Activated CD4-positive, alpha-beta T cell treated with anti-CD3 and anti-CD28 coated beads for 36 hours (primary cell): ENCODE measurements at regions not wholly inside any gene's neighbourhood (a gene's known extent, or its start where the extent isn't known, plus 50 kb on each side); places are given as distances from the start of the nearest gene placed in this dataset.
A peak's percentile ranks its signal among the peaks of the same experiment; 100 is the strongest.
"Not testable (repeated sequence)": the region's sequence is repeated elsewhere in the genome, so short reads cannot be mapped to it uniquely, and the experiment has no call there.

Experiments used
- ATAC-seq: fragments of 200-7000 bp; cut with Tn5 transposase; one replicate; pipeline ENCODE4 v1.10.0; 2021; ENCODE audit warnings: mild to moderate bottlenecking, moderate library complexity
- CTCF ChIA-PET: fragments of 350-600 bp; sonication (Branson Sonifier 250); formaldehyde crosslinking; loops from one replicate; lab custom pipeline; 2021; ENCODE audit warnings: antibody characterized with exemption; lab: Charles Lee
- POLR2A ChIA-PET: fragments of 350-600 bp; sonication (Branson Sonifier 250); formaldehyde crosslinking; loops from one replicate; lab custom pipeline; 2021; ENCODE audit warnings: antibody characterized with exemption, inconsistent platforms; lab: Charles Lee
- DNase-seq: peaks from one replicate; pipeline ENCODE4 v3.0.0-alpha.2; 2020
- H3K27ac Mint-ChIP-seq: one replicate; pipeline ENCODE4 v1.8.0; 2021; ENCODE audit warnings: mixed read lengths
- H3K27me3 Mint-ChIP-seq: one replicate; pipeline ENCODE4 v1.8.0; 2021; ENCODE audit warnings: mixed read lengths
- H3K36me3 Mint-ChIP-seq: one replicate; pipeline ENCODE4 v1.8.0; 2021; ENCODE audit warnings: low read depth, mixed read lengths
- H3K4me1 Mint-ChIP-seq: one replicate; pipeline ENCODE4 v1.8.0; 2021; ENCODE audit warnings: mixed read lengths
- H3K4me3 Mint-ChIP-seq: one replicate; pipeline ENCODE4 v1.8.0; 2021; ENCODE audit warnings: mild to moderate bottlenecking, moderate library complexity, mixed read lengths
- H3K9me3 Mint-ChIP-seq: one replicate; pipeline ENCODE4 v1.8.0; 2021; ENCODE audit warnings: low read depth, mixed read lengths
- intact Hi-C, 2 experiments: fragments of 100-400 bp; cut with DNase I in 1 of 2; cut with micrococcal nuclease in 1 of 2; formaldehyde crosslinking; loops; one replicate each; pipeline versions ENCODE4 v1.14.2 to v1.15.1; 2022 to 2024; cut with DNase I, micrococcal nuclease

DNA sequence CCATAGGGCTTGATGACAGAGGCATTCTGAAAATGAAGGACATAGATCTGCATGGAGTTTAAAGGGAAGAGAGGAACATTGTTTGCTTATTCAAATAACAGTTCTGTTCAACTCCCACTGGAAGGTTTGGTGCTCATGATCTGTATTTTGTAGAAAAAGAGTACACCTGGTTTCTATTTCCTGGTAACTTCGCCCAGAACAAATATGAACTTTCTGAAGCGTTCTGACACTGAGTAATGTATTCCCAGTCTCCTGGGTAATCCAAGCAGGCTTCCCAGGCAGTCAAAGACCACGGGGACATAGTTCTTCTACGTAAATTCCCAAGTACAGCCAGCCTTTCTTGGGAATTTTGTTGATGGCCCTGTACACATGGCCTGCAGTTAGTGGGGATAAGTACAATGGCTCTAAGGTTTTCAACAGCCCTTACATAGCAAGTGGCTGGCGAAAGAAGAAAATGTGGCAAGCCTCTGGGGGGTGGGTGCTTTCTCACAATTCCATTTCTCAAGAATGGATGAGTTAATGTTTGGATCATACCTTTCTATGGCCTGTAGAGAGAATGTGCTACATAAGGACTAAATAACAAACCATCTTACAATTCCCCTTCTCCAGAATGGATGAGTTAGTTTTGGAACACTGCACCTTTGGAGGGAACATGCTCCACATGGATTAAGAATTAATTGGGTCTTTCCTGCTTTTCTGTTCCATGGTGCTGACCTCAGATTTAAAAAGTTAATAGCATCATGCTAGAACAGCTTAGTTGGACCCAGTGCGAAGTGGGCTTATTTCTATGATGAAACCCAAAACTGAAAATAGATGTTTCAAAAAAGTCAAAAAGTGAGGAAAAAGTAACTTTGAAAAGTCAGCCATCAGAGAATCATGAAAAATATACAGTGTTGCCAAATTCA, 52.7 kb downstream of the COL6A6 start:
- DNase-seq (no peak), ATAC-seq (no peak)
- peaks cover 17% of the 10 kb centered on the region for H3K27me3 Mint-ChIP-seq
- POLR2A ChIA-PET = no interaction called here
- H3K4me1 Mint-ChIP-seq = no peaks in the 10 kb centered on the region
- CTCF ChIA-PET = no interaction called here
- no peaks in the 10 kb centered on the region for H3K9me3 Mint-ChIP-seq
- intact Hi-C loops = no loop called here
- H3K27ac Mint-ChIP-seq = no peak overlapping the region
- no peaks in the 10 kb centered on the region for H3K36me3 Mint-ChIP-seq
- no peak overlapping the region for H3K4me3 Mint-ChIP-seq

DNA sequence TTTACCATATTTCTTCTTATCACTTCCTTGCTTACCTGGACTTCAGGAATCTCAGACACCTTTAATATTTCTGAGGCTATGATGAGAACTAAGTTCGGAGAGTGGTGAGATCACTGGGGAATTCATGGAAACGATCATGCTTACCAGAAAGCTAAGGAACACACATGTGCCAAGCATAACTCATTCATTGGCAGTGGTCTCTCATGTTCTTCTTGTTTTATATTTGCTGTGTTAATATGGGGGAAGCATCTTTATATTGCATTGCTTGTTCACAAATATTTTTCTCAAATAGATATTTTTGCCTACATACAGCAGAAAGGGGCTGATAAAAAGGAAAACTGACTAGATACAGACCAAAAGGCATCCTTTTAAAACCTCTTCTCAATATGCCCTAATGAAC, 55.8 kb downstream of the COL6A6 start:
- no peaks in the 10 kb centered on the region for H3K36me3 Mint-ChIP-seq
- intact Hi-C loops = no loop called here
- POLR2A ChIA-PET = no interaction called here
- H3K4me3 Mint-ChIP-seq = no peak overlapping the region
- no peak for DNase-seq
- no peaks in the 10 kb centered on the region for H3K4me1 Mint-ChIP-seq
- no peaks in the 10 kb centered on the region for H3K9me3 Mint-ChIP-seq
- H3K27me3 Mint-ChIP-seq = peaks cover 18% of the 10 kb centered on the region
- no peak overlapping the region for H3K27ac Mint-ChIP-seq
- CTCF ChIA-PET = no interaction called here
- no peak for ATAC-seq

DNA sequence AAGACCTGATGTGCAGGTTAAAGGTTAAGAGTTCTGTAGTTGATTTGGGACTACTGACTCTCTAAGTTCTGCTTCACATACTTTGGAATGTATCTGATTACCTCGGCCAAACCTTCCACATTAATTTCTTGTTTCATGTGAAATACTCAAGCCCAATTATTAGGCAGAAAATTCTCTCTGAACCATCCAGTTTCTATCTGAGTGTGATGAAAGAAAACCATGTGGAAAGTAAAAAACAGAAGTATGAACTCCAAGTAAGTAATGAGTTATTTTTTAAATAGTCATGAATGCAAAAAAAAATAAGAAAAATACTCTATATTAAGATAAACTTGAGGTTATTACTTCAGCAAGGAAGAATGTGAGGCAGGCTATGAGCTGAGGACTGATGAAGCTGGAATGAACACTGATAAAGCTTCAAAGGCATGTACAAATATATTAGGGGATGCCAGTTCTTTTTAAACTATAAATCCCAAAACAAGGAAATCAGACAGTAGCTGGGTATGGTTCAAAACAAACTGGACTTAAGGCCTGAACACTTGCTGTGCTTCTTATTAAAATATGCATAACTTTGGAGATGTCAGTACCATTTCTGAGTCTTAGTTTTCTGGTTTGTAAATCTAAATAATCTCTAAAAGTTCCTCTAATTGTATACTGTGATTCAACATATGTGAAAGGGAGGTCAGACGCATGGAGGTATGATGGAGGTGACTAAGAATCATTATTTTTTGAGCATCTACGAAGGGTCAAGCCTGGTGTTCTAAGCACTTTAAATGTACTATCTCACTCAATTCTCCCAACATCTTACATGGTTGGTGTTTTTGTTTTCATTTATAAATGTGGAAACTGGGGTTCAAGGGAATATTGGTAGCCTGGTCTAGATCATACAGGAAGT, 59.6 kb downstream of the COL6A6 start:
- DNase-seq (no peak), ATAC-seq (no peak)
- Mint-ChIP-seq H3K4me1 (no peaks in the 10 kb centered on the region), H3K4me3 (no peak overlapping the region), H3K9me3 (no peaks in the 10 kb centered on the region), H3K27ac (no peak overlapping the region), H3K36me3 (no peaks in the 10 kb centered on the region), H3K27me3 (peaks cover 23% of the 10 kb centered on the region)
- CTCF ChIA-PET = interaction anchor here (1.0 kb wide), 1 partner anchor 9 kb away, joined by 4 read pairs; no protein-coding TSS in a partner anchor
- intact Hi-C loops = no loop called here
- POLR2A ChIA-PET = no interaction called here

DNA sequence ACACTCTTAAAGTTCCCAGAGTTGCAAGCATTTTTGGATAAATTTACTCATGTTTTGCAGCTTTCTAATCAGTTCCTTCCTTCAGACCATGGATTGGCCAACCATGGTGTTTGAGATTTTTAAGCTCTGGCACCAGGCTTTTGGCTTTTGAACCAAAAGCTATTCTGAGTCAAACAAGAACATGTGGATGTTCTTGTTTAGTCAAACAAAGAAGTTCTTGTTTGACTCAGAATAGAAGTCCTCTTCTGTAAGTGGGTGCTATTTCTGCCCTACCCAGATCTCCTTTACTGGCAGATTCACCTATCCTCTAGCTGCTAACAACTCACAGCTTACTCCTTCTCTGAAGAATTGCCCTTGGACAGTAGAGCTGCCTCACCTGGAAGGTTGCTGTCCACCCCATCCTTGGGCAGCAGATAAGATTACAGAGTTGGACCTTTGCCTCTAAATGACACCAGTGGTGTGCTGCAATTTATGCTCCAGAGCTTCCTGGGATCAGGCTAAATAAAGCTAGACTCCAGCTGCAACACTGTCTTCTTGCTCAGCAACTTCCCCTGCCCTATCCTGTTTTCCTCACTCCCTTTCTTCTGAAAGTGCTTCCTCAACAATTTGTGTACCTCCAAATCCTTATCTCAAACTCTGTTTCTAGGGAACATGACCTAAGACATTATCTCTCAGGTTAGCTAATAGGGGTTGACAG, 65.6 kb downstream of the COL6A6 start:
- ChIA-PET POLR2A (no interaction called here), CTCF (interaction anchor here (0.6 kb wide), 1 partner anchor 29 kb away, joined by 3 read pairs; no protein-coding TSS in a partner anchor)
- intact Hi-C loops = no loop called here
- Mint-ChIP-seq H3K27me3 (peaks cover 34% of the 10 kb centered on the region), H3K36me3 (no peaks in the 10 kb centered on the region), H3K9me3 (no peaks in the 10 kb centered on the region), H3K27ac (no peak overlapping the region), H3K4me3 (no peak overlapping the region), H3K4me1 (no peaks in the 10 kb centered on the region)
- DNase-seq = no peak
- ATAC-seq = peak; percentile 75

DNA sequence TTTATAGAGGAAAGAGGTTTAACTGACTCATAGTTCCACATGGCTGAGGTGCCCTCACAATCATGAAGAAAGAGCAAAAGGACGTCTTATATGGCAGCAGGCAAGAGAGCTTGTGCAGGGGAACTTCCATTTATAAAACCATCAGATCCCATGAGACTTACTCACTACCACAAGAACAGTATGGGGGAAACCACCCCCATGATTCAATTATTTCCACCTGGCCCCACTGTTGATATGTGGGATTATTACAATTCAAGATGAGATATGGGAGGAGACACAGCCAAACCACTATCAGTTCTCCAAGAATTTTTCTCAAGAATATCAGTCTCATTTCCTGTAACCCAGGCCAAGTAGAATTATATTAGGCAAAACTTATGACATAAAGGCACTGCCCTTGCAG, 77.8 kb downstream of the COL6A6 start:
- H3K27ac Mint-ChIP-seq, H3K36me3 Mint-ChIP-seq, intact Hi-C loops, CTCF ChIA-PET, POLR2A ChIA-PET, H3K9me3 Mint-ChIP-seq, H3K4me1 Mint-ChIP-seq, H3K4me3 Mint-ChIP-seq: not testable (repeated sequence)
- peak; percentile 73 for ATAC-seq
- peak; percentile 6 for DNase-seq
- peaks cover 25% of the 10 kb centered on the region for H3K27me3 Mint-ChIP-seq

DNA sequence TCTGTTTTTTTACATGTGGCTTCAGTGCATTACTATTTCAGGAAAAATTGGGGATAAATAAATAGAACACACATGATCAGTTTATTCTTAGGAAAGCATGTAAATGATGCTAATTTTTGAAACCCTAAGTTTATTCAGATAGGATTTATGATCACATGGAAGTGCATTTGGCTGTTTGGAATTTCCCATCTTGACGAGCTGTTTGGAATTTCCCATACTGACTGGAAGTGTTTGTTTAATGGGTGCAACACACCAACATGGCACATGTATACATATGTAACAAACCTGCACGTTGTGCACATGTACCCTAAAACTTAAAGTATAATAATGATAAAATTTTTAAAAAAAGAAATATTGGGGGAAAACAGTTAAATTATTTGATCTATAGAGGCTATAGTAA, 79.5 kb downstream of the COL6A6 start:
- Mint-ChIP-seq H3K36me3 (no peaks in the 10 kb centered on the region), H3K27me3 (peaks cover 26% of the 10 kb centered on the region), H3K9me3 (no peaks in the 10 kb centered on the region), H3K27ac (no peak overlapping the region), H3K4me3 (no peak overlapping the region), H3K4me1 (peaks cover 3% of the 10 kb centered on the region)
- intact Hi-C loops = no loop called here
- ChIA-PET POLR2A (no interaction called here), CTCF (no interaction called here)
- no peak for ATAC-seq
- DNase-seq = no peak

DNA sequence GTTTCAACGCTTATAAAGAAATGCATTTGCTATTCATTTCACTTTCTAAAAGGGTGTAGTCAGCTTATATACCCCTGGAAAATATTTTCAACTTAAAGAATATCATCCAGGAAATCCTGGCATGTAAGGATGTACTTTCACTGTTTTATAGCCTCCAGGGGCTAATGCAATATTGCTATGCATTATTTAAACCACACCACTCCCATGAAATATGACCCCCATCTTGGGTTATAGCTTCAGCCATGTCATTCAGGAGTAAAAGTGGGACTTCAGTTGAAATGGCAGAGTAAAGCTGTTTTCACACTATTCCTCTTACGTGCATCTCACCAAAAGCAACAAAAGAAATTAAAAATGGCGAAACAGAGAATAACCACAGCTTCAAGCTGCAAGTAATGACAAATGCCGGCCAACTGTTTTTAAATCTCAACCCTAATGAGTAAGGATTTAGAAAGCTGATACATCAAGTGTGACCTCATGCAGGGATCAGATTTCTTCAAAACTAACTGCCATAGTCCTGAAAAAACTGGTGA, 84.5 kb downstream of the COL6A6 start:
- CTCF ChIA-PET = interaction anchor here (1.2 kb wide), 1 partner anchor 10 kb away, joined by 5 read pairs; no protein-coding TSS in a partner anchor
- Mint-ChIP-seq H3K27ac (no peak overlapping the region), H3K9me3 (peaks cover 10% of the 10 kb centered on the region), H3K4me1 (no peaks in the 10 kb centered on the region), H3K27me3 (peaks cover 11% of the 10 kb centered on the region), H3K4me3 (no peak overlapping the region), H3K36me3 (no peaks in the 10 kb centered on the region)
- ATAC-seq (no peak), DNase-seq (no peak)
- intact Hi-C loops = no loop called here
- POLR2A ChIA-PET = no interaction called here

DNA sequence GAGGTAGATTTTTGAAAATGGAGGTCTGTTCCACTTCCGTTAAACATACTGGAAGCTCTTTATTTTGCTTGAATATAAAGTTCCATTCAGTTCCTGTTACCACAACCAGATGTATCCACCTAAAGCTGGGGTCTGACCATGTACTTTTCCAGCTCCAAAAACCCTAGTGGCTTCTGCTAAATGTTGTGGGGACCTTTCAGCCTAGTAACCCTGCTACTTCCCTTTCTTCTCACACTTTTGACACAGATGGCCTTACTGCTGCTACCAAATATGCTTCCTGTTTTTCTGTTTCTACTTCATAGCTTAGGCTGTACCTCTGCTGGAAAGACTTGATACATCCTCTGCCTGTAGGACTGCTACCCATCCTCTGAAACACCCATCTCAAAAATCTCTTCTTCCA, 87.8 kb downstream of the COL6A6 start:
- Mint-ChIP-seq H3K36me3 (no peaks in the 10 kb centered on the region), H3K4me1 (no peaks in the 10 kb centered on the region), H3K9me3 (peaks cover 12% of the 10 kb centered on the region), H3K4me3 (no peak overlapping the region), H3K27me3 (peaks cover 5% of the 10 kb centered on the region), H3K27ac (no peak overlapping the region)
- DNase-seq = no peak
- ChIA-PET POLR2A (no interaction called here), CTCF (no interaction called here)
- intact Hi-C loops = no loop called here
- no peak for ATAC-seq

DNA sequence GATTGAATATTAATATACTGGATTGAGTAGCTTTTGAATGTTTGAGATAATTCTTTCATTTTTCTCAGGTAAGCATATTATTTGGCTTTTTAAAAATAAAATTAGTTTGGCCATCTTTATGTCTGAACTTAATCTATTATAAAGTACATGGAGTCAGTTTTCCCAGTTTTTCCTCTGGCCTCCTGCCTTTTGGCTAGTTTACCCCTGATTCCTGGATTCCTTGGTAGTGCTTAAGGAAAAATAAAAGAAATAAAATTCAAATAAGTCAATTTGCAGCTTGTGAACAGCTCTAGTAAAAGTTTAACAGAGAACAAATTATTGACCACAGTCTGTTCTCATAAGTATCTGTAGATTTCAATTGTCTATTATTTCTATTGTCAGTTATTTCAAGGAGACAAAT, 89.4 kb downstream of the COL6A6 start:
- Mint-ChIP-seq H3K4me3 (no peak overlapping the region), H3K36me3 (no peaks in the 10 kb centered on the region), H3K27me3 (peaks cover 3% of the 10 kb centered on the region), H3K27ac (no peak overlapping the region), H3K4me1 (no peaks in the 10 kb centered on the region), H3K9me3 (peaks cover 12% of the 10 kb centered on the region)
- no peak for ATAC-seq
- ChIA-PET CTCF (no interaction called here), POLR2A (no interaction called here)
- no peak for DNase-seq
- intact Hi-C loops = no loop called here

DNA sequence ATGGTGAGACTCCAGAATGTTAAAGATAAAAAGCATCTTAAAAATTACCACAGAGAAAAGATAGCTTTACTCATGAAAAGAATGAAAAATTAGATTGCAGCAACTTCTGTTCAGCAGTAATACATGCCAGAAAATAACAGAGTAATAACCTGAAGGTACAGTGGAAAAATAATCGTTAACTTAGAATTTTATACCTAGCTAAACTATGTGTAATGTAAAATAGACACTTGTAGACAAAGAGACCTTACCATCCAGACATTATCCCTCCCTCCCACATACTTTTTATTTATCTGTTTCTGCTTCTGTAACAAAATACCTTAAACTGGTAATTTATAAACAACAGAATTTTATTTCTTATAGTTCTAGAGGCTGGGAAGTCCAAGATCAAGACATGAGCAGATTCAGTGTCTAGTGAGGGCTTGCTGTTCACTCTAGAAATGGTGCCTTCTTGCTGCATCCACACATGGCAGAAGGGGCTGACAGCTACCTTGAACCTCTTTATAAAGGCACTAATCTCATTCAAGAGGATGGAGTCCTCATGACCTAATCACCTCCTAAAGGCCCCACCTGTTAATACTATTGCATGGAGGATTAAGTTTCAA, 90.7 kb downstream of the COL6A6 start:
- POLR2A ChIA-PET = no interaction called here

More for the DNA sequence above, 90.7 kb downstream of the COL6A6 start:
- Mint-ChIP-seq H3K4me3 (no peak overlapping the region), H3K36me3 (no peaks in the 10 kb centered on the region), H3K27me3 (peaks cover 5% of the 10 kb centered on the region), H3K27ac (no peak overlapping the region), H3K9me3 (peaks cover 12% of the 10 kb centered on the region), H3K4me1 (no peaks in the 10 kb centered on the region)
- no peak for DNase-seq
- ATAC-seq = no peak
- intact Hi-C loops = no loop called here
- CTCF ChIA-PET = no interaction called here
